Brain pericyte (primary cell): ENCODE measurements at regions not wholly inside any gene's neighbourhood (a gene's known extent, or its start where the extent isn't known, plus 50 kb on each side); places are given as distances from the start of the nearest gene placed in this dataset.

Experiments
- DNase-seq: peaks from one replicate; pipeline ENCODE4 v3.0.0-alpha.2; 2012; ENCODE audit warnings: low read depth, low spot score

GRCh38 chr18:45526114-45526841 is 89.0 kb upstream of the SLC14A2 start:
- DNase-seq = no peak

DNA sequence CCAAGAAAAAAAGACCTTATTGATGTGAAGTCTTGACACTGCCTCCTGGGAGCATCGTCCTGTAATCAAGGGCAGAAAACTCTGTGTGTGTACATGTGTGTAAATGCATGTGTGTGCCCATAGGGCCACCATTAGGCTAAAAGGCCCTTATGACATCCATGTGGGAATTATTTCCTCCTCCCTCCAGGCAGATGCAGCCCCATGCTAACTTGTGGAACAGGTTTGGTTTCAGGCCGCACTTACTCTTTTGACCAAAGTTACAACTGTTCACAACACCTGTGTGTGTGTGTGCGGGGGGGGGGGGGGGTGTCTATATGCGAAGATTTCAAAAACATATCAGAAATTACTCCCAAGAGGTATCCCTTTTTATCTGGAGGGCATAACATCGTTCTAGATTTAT is 87.4 kb upstream of the SLC14A2 start:
- no peak for DNase-seq

GRCh38 chr18:45528712-45529336 is 86.5 kb upstream of the SLC14A2 start:
- no peak for DNase-seq

DNA sequence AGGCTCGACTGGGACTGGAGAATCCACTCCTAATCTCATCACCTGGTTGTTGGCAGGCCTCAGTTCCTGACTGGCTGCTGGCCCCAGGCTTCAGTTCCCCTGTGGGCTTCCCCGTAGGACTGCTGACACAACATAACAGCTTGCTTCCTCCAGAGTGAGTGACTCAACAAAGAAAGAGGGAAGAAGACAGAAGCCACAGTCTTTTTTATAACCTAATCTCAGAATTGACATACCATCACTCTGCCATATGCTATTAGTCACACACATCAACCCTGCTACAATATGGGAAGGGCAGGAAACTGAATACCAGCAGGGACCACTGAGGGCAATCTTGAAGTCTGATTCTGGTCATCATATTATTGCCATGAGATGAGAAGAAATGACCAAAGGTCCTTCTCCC is 76.8 kb upstream of the SLC14A2 start:
- no peak for DNase-seq

DNA sequence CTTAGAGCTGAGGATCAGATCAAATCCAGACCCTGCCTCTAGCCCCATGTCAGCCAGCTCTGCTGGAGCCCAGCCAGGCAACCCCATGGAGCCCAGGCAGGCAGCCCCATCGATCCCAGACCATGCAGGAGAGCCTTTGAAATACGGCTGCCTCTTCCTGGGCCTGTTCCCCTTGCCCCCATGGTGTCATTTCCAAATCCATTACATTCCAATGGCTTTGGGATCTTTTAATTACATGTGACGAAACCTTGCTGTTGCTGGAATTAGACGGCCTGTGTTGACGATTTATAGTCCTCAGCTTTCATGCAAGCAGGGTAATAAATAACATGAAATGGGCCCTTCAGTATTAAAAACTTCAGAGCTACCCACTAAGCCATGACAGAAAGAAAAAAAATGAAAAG is 75.8 kb upstream of the SLC14A2 start:
- no peak for DNase-seq

GRCh38 chr18:45540125-45540524 is 75.2 kb upstream of the SLC14A2 start:
- no peak for DNase-seq

- no peak for DNase-seq
Measured at GRCh38 chr18:45541421-45541820, 73.9 kb upstream of the SLC14A2 start.

GRCh38 chr18:45542043-45542442 is 73.2 kb upstream of the SLC14A2 start:
- no peak for DNase-seq

DNA sequence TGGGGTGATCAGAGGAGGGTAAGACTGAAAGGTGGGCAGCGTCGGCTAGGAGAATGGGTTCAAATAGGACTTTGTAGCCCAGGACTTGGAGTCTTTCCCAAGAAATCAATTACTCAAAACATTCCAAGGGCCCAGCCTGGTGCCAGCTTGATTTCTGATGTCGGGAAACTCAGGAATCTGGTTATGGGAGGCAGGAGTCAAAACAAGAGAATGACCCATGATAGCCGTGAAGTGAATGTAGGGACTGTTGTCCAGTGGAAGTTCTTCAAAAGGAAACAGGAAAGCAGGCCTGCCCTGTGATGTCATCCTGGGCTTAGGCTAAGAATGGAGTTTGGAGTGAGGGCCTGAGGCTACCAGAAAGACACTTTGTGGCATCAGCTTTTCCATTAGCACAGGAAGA is 67.4 kb upstream of the SLC14A2 start:
- no peak for DNase-seq

DNA sequence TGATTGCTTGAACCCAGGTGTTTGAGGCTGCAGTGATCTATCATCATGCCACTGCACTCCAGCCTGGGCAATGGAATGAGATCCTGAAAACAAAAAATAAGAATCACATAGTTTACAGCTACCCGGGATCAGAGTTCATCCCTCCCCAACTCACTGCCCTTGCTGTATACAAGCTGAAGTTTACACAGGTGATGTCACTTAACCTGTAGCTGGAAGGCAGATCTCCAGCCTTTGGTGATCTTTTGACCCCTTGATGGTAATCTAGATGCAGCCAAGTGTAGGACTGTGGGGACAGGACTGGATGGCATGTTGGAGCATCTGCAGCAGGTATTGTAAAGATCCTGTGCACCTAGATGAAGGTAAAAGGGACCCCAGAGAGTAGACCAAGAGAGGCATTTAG is 66.7 kb upstream of the SLC14A2 start:
- DNase-seq = no peak

DNA sequence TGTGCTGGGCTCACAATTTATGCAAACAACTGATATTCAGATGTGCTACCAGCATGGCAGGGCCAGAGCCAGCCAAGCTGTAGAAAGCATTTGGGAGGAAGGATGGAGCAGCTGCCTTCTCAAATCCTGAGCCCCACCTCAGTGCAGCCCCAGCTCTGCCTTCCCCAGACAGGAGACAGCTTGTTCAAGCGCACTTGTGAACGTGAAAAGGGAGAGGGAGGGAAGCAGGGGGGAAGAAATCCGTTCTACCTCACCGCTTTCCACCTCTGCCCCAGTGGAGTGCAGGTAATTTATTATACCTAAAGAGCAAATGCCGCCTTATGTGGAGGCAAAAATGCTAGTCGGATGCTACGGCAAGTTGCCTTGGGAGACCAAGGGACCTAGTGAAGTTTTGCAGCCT is 66.0 kb upstream of the SLC14A2 start:
- DNase-seq = no peak

DNA sequence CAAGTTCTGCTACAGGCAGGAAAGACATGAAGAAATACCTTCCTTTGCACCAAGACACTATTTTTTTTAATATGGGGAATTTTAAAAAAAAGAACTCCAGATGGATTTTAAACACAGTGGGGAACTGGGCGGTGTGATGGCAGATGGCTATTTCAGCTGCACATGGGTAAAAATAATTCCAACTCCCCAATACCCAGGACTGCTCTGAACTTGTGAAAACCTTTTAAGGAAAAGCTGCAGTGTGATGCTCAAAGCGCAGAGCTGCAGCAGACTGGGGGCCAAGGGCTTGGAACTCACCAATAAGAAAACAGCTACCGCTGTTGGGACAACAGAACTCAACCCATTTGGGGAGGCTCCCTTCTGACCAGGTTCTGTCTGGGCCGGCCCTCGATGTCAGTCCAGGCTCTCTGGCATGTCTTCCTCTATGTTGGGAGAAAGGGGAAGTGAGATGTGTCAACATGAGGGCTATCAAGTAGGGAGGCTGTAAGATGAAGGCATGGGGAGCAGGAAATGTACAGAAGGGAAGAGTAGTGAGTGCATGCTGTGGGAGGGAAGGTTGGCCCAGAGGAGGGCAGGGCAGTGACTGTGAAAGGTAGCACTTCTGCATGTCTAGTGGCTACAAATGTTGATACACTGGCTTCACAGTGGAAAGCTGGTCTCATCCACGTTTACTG is 64.0 kb upstream of the SLC14A2 start:
- no peak for DNase-seq

GRCh38 chr18:45553723-45554388 is 61.4 kb upstream of the SLC14A2 start:
- no peak for DNase-seq

DNA sequence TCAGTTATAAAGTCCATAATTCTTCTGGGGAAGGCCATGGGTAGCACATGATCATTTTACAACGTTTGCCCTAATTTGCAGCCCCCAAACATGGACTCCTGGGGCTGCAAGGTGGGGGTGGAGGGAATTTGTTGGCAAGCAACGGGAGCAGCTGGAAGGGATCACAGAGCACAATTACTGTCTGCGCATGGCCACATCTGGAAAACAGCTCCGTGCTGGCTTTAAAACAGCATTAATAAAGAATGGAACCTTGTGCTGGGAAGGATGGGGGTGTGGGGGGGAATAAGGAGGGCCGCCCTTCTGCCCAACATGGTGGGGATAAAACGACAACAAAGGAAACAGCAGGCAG is 60.9 kb upstream of the SLC14A2 start:
- no peak for DNase-seq

DNA sequence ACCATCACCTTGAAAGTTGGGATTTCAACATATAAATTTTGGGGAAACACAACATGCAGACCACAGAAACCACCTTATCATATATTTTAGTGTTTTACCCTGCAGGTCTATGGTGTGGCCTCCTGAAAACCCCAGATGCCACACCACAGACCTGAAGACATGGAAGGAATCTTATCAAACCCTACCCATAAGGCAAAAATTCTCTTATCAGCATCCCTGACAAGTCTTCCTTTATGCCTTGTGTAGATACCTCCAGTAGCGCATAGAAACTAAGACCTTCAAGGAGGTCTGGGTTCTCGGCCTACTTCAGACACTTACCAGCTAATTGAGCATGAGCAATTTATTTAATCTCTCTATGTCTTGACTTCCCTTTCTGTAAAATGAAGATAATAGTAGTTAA is 59.1 kb upstream of the SLC14A2 start:
- DNase-seq = no peak

GRCh38 chr18:45557287-45557686 is 58.0 kb upstream of the SLC14A2 start:
- DNase-seq = no peak

DNA sequence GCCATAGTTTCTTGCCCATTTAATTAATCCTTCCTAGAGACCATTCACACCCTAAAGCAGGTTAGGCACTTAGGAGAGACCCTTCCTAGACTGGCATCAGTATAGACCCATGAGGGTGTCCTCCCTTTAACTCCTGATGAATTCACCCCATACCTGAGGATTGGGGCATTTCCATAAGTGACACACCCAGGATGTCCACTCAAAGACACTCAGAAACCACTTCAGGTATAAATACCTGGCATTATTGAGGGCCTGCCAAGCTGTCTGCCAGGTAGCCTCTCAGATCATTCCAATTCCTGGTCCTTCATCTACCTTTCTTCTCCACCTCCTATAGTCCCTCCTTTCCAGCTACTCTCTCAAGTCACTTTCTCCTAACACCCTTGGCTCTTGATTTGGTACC is 57.5 kb upstream of the SLC14A2 start:
- DNase-seq = no peak

DNA sequence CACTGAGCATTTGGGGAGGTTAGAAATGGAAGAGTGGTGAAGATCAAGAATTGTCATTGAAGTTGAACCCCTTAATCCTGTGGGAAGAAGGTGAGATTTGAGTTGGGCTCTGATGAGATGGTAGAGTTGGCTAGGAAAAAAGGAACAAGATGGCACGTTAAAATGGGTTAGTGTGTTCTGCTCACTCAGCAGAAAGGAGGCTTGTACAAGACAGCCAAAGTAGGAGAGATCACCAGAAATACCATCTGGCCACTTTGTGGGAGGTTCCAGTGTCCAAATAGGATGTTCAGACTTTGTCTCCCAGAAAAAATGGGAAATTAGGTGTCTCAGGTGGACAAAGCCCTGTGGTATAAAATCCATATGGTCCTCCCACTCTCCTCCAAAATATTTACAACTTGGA is 56.0 kb upstream of the SLC14A2 start:
- no peak for DNase-seq

GRCh38 chr18:45560870-45561269 is 54.4 kb upstream of the SLC14A2 start:
- no peak for DNase-seq

GRCh38 chr18:45562567-45563479 is 52.5 kb upstream of the SLC14A2 start:
- DNase-seq = no peak

DNA sequence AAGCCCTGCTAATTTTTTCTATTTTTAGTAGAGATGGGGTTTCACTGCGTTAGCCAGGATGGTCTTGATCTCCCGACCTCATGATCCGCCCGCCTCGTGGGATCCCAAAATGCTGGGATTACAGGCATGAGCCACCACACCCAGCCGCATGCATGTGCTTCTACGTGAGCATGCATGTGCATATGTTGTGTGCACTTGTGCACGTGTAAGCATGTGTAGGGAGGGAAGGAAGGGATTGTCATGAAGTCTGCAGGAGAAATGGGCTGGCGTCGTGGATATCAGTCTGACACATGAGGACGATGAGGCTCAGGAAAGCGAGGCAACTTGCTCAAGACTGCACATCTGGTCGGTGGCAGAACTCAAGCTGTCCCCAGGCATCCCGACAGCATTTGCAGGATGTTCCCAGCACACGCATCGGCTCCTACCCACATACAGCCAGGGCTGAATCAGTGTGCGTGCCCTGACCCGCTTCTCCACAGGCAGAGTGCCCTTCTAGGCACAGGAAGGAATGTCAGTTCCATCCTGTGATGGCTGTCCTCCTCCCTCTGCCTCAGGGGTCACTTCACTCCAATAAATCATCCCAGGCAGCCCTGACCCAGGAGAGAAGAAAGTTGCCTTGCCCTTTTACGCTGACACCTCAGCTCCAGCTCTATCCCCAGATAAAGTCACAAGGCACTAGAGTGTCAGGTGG is 49.9 kb upstream of the SLC14A2 start:
- no peak for DNase-seq
